Ishikawa (cell line): ENCODE measurements at regions not wholly inside any gene's neighbourhood (a gene's known extent, or its start where the extent isn't known, plus 50 kb on each side); places are given as distances from the start of the nearest gene placed in this dataset.

Source experiments
- CEBPB ChIP-seq: IDR thresholded peaks from 2 replicates; pipeline ENCODE4 v1.6.1; 2012
- CREB1 ChIP-seq: IDR thresholded peaks from 2 replicates; pipeline ENCODE4 v1.6.1; 2012; ENCODE audit warnings: low read depth
- EGR1 ChIP-seq: IDR thresholded peaks from 2 replicates; pipeline ENCODE4 v1.6.1; 2012
- EP300 ChIP-seq: IDR thresholded peaks from 2 replicates; pipeline ENCODE4 v1.6.1; 2012; ENCODE audit warnings: borderline replicate concordance
- FOXM1 ChIP-seq: IDR thresholded peaks from 2 replicates; pipeline ENCODE4 v1.6.1; 2012; ENCODE audit warnings: low read depth, borderline replicate concordance
- MAX ChIP-seq: IDR thresholded peaks from 2 replicates; pipeline ENCODE4 v1.6.1; 2012
- NFIC ChIP-seq: IDR thresholded peaks from 2 replicates; pipeline ENCODE4 v1.6.1; 2012
- RAD21 ChIP-seq: IDR thresholded peaks from 2 replicates; pipeline ENCODE4 v1.6.1; 2012; ENCODE audit warnings: low read depth
- REST ChIP-seq: IDR thresholded peaks from 2 replicates; pipeline ENCODE4 v1.6.1; 2012; ENCODE audit warnings: low read depth, mild to moderate bottlenecking
- TAF1 ChIP-seq: IDR thresholded peaks from 2 replicates; pipeline ENCODE4 v1.6.1; 2012; ENCODE audit warnings: low read depth, mild to moderate bottlenecking
- TCF12 ChIP-seq: IDR thresholded peaks from 2 replicates; pipeline ENCODE4 v1.6.1; 2012; ENCODE audit warnings: low read depth
- TEAD4 ChIP-seq: IDR thresholded peaks from 2 replicates; pipeline ENCODE4 v1.6.1; 2012
- USF1 ChIP-seq: IDR thresholded peaks from 2 replicates; pipeline ENCODE4 v1.6.1; 2012
- YY1 ChIP-seq: IDR thresholded peaks from 2 replicates; pipeline ENCODE4 v1.6.1; 2012; ENCODE audit warnings: low read depth
- ZBTB7A ChIP-seq: IDR thresholded peaks from 2 replicates; pipeline ENCODE4 v1.6.1; 2012; ENCODE audit warnings: low read depth

GRCh38 chr5:158591301-158591863, 508.3 kb downstream of the EBF1 start:
- TF ChIP-seq ZBTB7A = no peak
- no peak for TF ChIP-seq FOXM1
- TF ChIP-seq EP300 = no peak
- TF ChIP-seq TAF1 = no peak
- TF ChIP-seq TEAD4 = no peak
- TF ChIP-seq REST = no peak
- TF ChIP-seq YY1 = no peak
- TF ChIP-seq NFIC = no peak
- TF ChIP-seq CEBPB = no peak
- TF ChIP-seq EGR1 = no peak
- TF ChIP-seq RAD21 = no peak
- no peak for TF ChIP-seq CREB1

GRCh38 chr5:158590746-158591300, 508.9 kb downstream of the EBF1 start:
- TF ChIP-seq REST = no peak
- no peak for TF ChIP-seq USF1
- no peak for TF ChIP-seq NFIC
- no peak for TF ChIP-seq EP300
- TF ChIP-seq CREB1 = no peak
- TF ChIP-seq FOXM1 = no peak
- TF ChIP-seq TAF1 = no peak
- no peak for TF ChIP-seq CEBPB
- no peak for TF ChIP-seq EGR1
- TF ChIP-seq ZBTB7A = no peak
- TF ChIP-seq TEAD4 = no peak
- no peak for TF ChIP-seq MAX
- TF ChIP-seq TCF12 = no peak
- no peak for TF ChIP-seq YY1
- no peak for TF ChIP-seq RAD21

GRCh38 chr5:158589939-158590338, 509.8 kb downstream of the EBF1 start:
- TF ChIP-seq USF1 = no peak
- no peak for TF ChIP-seq TAF1
- no peak for TF ChIP-seq FOXM1
- TF ChIP-seq ZBTB7A = no peak
- TF ChIP-seq EGR1 = no peak
- TF ChIP-seq YY1 = no peak

GRCh38 chr5:158588617-158589016, 511.1 kb downstream of the EBF1 start:
- no peak for TF ChIP-seq ZBTB7A
- no peak for TF ChIP-seq CREB1
- TF ChIP-seq CEBPB = no peak
- no peak for TF ChIP-seq REST
- TF ChIP-seq FOXM1 = no peak
- no peak for TF ChIP-seq YY1
- TF ChIP-seq TCF12 = no peak
- no peak for TF ChIP-seq MAX
- no peak for TF ChIP-seq TAF1
- TF ChIP-seq USF1 = no peak
- TF ChIP-seq NFIC = no peak
